ENCODE measurements at regions not wholly inside any gene's neighbourhood (a gene's known extent, or its start where the extent isn't known, plus 50 kb on each side); places are given as distances from the start of the nearest gene placed in this dataset.

GRCh38 chr4:12958436-12958835 lies 525.7 kb downstream of the RAB28 start:
- TF ChIP-seq SP1 (IDR thresholded peaks at IDR 0.05) (no peak), CTCF (IDR thresholded peaks at IDR 0.05; ENCODE audit: low read depth, low read length, missing input control) (no peak), RAD21 (IDR thresholded peaks at IDR 0.05) (no peak), REST (IDR thresholded peaks at IDR 0.05) (no peak), ATF3 (IDR thresholded peaks at IDR 0.05) (no peak)
